ENCODE measurements at regions not wholly inside any gene's neighbourhood (a gene's known extent, or its start where the extent isn't known, plus 50 kb on each side); places are given as distances from the start of the nearest gene placed in this dataset.

DNA sequence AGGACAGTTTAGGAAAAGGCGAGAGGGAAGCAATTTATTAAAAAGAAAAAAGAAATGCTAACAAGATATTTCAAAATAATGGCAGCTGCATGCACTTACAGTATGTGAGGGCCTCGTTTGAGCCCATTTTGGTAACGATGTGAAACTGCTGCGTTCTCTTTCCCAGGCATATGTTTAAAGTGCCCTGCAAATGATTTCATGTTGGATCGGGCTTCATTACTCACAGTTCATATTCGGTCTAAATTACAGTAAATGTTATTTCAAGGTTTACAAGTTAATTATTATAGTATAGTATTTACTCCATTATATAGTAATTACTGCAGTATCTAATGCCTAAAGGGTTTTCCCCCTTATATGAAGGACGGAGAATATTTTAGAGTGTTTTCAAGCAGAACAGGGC lies 679.1 kb downstream of the BCL11A start:
- Histone ChIP-seq H4K20me1 (ENCODE audit: insufficient read depth) (no peaks in the 10 kb centered on the region), H3K4me3 (ENCODE audit: low read length) (no peak overlapping the region), H3K9ac (ENCODE audit: low read length) (no peak overlapping the region), H3K36me3 (ENCODE audit: insufficient read depth, low read length) (no peaks in the 10 kb centered on the region), H3F3A (ENCODE audit: insufficient read depth, low read length, poor library complexity, severe bottlenecking) (peaks cover 6% of the 10 kb centered on the region), H3K9me3 (ENCODE audit: low read length) (no peaks in the 10 kb centered on the region), H2AFZ (ENCODE audit: low read depth, low read length) (no peak overlapping the region), H3K9me2 (ENCODE audit: insufficient read depth, low read length) (no peaks in the 10 kb centered on the region), H3K27me3 (ENCODE audit: insufficient read depth, low read depth, low read length) (no peaks in the 10 kb centered on the region), H3K4me2 (ENCODE audit: low read length) (no peak overlapping the region), H3K27ac (ENCODE audit: low read length) (no peak overlapping the region), H3K79me2 (replicated peaks; ENCODE audit: insufficient read depth, low read length) (no peaks in the 10 kb centered on the region)
- TF ChIP-seq RAD21 (conservative IDR thresholded peaks at IDR 0.05) (no peak), EP300 (conservative IDR thresholded peaks at IDR 0.05; ENCODE audit: poor library complexity, severe bottlenecking) (no peak), POLR2AphosphoS5 (IDR thresholded peaks at IDR 0.05) (no peak)

DNA sequence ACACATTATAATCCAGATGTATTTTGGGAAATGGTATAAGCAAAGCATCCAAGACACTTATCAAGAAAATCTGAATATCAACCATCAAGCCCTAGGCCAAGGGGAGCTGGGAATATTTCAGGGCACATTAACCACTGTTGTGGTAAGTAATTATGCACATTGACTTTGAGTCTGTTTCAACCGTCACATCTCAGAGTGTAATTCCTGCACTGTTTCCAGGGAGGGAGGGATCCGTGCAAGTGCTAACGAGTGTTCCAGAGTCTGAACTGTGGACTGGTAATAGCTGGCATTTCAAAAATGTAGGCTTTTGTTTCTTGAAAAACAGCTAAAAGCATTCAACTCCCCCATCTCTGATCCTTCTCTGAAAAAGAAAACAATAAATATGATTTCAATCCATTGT lies 681.6 kb downstream of the BCL11A start:
- TF ChIP-seq EZH2 (IDR thresholded peaks at IDR 0.05; ENCODE audit: borderline replicate concordance, insufficient read depth, low read length, poor library complexity, severe bottlenecking) (no peak), SMC3 (conservative IDR thresholded peaks at IDR 0.05; ENCODE audit: poor library complexity) (no peak), POLR2AphosphoS5 (IDR thresholded peaks at IDR 0.05) (no peak), TAF1 (IDR thresholded peaks at IDR 0.05; ENCODE audit: low read depth) (no peak), RAD21 (conservative IDR thresholded peaks at IDR 0.05) (no peak), MXI1 (conservative IDR thresholded peaks at IDR 0.05; ENCODE audit: poor library complexity, severe bottlenecking) (no peak), EP300 (conservative IDR thresholded peaks at IDR 0.05; ENCODE audit: poor library complexity, severe bottlenecking) (no peak)
- TF ChIP-seq, protein P1, sequence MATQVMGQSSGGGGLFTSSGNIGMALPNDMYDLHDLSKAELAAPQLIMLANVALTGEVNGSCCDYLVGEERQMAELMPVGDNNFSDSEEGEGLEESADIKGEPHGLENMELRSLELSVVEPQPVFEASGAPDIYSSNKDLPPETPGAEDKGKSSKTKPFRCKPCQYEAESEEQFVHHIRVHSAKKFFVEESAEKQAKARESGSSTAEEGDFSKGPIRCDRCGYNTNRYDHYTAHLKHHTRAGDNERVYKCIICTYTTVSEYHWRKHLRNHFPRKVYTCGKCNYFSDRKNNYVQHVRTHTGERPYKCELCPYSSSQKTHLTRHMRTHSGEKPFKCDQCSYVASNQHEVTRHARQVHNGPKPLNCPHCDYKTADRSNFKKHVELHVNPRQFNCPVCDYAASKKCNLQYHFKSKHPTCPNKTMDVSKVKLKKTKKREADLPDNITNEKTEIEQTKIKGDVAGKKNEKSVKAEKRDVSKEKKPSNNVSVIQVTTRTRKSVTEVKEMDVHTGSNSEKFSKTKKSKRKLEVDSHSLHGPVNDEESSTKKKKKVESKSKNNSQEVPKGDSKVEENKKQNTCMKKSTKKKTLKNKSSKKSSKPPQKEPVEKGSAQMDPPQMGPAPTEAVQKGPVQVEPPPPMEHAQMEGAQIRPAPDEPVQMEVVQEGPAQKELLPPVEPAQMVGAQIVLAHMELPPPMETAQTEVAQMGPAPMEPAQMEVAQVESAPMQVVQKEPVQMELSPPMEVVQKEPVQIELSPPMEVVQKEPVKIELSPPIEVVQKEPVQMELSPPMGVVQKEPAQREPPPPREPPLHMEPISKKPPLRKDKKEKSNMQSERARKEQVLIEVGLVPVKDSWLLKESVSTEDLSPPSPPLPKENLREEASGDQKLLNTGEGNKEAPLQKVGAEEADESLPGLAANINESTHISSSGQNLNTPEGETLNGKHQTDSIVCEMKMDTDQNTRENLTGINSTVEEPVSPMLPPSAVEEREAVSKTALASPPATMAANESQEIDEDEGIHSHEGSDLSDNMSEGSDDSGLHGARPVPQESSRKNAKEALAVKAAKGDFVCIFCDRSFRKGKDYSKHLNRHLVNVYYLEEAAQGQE (IDR thresholded peaks at IDR 0.05; ENCODE audit: borderline replicate concordance): no peak
- TF ChIP-seq, protein P2, sequence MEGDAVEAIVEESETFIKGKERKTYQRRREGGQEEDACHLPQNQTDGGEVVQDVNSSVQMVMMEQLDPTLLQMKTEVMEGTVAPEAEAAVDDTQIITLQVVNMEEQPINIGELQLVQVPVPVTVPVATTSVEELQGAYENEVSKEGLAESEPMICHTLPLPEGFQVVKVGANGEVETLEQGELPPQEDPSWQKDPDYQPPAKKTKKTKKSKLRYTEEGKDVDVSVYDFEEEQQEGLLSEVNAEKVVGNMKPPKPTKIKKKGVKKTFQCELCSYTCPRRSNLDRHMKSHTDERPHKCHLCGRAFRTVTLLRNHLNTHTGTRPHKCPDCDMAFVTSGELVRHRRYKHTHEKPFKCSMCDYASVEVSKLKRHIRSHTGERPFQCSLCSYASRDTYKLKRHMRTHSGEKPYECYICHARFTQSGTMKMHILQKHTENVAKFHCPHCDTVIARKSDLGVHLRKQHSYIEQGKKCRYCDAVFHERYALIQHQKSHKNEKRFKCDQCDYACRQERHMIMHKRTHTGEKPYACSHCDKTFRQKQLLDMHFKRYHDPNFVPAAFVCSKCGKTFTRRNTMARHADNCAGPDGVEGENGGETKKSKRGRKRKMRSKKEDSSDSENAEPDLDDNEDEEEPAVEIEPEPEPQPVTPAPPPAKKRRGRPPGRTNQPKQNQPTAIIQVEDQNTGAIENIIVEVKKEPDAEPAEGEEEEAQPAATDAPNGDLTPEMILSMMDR (IDR thresholded peaks at IDR 0.05; ENCODE audit: poor library complexity, severe bottlenecking): no peak

DNA sequence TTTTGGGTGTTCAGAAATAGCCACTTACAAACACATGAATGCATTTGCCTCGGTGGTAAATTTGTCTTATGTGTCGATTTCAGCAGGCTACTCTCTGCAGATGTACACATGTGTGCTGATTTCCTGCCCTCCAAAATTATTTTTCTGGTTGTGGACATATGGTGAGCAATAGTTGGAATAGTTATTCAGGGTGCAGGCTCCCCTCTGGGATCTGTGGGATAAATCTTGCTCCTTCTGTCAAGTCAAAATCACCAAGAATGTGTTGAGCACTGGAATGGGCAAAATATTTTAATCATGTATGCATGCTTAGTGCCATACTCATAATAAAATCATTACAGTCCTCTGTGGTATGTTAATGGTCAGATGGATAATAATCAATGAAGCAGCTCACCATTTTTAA lies 684.5 kb downstream of the BCL11A start:
- Histone ChIP-seq H2AFZ (ENCODE audit: low read depth, low read length) (no peak overlapping the region), H3K9me3 (ENCODE audit: low read length) (no peaks in the 10 kb centered on the region), H3K9me2 (ENCODE audit: insufficient read depth, low read length) (no peaks in the 10 kb centered on the region), H3K27me3 (ENCODE audit: insufficient read depth, low read depth, low read length) (no peaks in the 10 kb centered on the region), H3K36me3 (ENCODE audit: insufficient read depth, low read length) (no peaks in the 10 kb centered on the region), H3K79me2 (replicated peaks; ENCODE audit: insufficient read depth, low read length) (no peaks in the 10 kb centered on the region), H3K4me2 (ENCODE audit: low read length) (no peak overlapping the region), H3K27ac (ENCODE audit: low read length) (no peak overlapping the region), H3F3A (ENCODE audit: insufficient read depth, low read length, poor library complexity, severe bottlenecking) (no peaks in the 10 kb centered on the region), H4K20me1 (ENCODE audit: insufficient read depth) (no peaks in the 10 kb centered on the region), H3K9ac (ENCODE audit: low read length) (no peak overlapping the region), H3K4me3 (ENCODE audit: low read length) (no peak overlapping the region)
- no peak for TF ChIP-seq TAF1 (IDR thresholded peaks at IDR 0.05; ENCODE audit: low read depth)
- TF ChIP-seq POLR2AphosphoS5 (IDR thresholded peaks at IDR 0.05): no peak
- TF ChIP-seq, protein P1 (IDR thresholded peaks at IDR 0.05; ENCODE audit: borderline replicate concordance): no peak
- no peak for TF ChIP-seq MXI1 (conservative IDR thresholded peaks at IDR 0.05; ENCODE audit: poor library complexity, severe bottlenecking)
- TF ChIP-seq EZH2 (IDR thresholded peaks at IDR 0.05; ENCODE audit: borderline replicate concordance, insufficient read depth, low read length, poor library complexity, severe bottlenecking): no peak
- no peak for TF ChIP-seq RAD21 (conservative IDR thresholded peaks at IDR 0.05)

More for the DNA sequence above, 681.6 kb downstream of the BCL11A start:
- H2AFZ ChIP-seq (ENCODE audit: low read depth, low read length): no peak overlapping the region
- no peaks in the 10 kb centered on the region for H3K27me3 ChIP-seq (ENCODE audit: insufficient read depth, low read depth, low read length)
- H3K36me3 ChIP-seq (ENCODE audit: insufficient read depth, low read length): no peaks in the 10 kb centered on the region
- H3K79me2 ChIP-seq (replicated peaks; ENCODE audit: insufficient read depth, low read length): no peaks in the 10 kb centered on the region
- H3K4me2 ChIP-seq (ENCODE audit: low read length): no peak overlapping the region
- no peak overlapping the region for H3K9ac ChIP-seq (ENCODE audit: low read length)
- H3F3A ChIP-seq (ENCODE audit: insufficient read depth, low read length, poor library complexity, severe bottlenecking): no peaks in the 10 kb centered on the region
- H3K4me3 ChIP-seq (ENCODE audit: low read length): no peak overlapping the region
- no peaks in the 10 kb centered on the region for H3K9me3 ChIP-seq (ENCODE audit: low read length)
- no peaks in the 10 kb centered on the region for H3K9me2 ChIP-seq (ENCODE audit: insufficient read depth, low read length)
- no peaks in the 10 kb centered on the region for H4K20me1 ChIP-seq (ENCODE audit: insufficient read depth)
- peak overlapping the region; percentile 4 for H3K27ac ChIP-seq (ENCODE audit: low read length)
